ENCODE measurements at regions not wholly inside any gene's neighbourhood (a gene's known extent, or its start where the extent isn't known, plus 50 kb on each side); places are given as distances from the start of the nearest gene placed in this dataset.

GRCh38 chr20:39825524-39825923 lies 863.4 kb downstream of the DHX35 start:
- TF ChIP-seq EZH2 (IDR thresholded peaks at IDR 0.05; ENCODE audit: low read depth) (no peak), CTCF (conservative IDR thresholded peaks at IDR 0.05) (no peak)
